Neural cell (in vitro differentiated cells): ENCODE measurements at regions not wholly inside any gene's neighbourhood (a gene's known extent, or its start where the extent isn't known, plus 50 kb on each side); places are given as distances from the start of the nearest gene placed in this dataset.
A peak's percentile ranks its signal among the peaks of the same experiment; 100 is the strongest.

ENCODE experiments used
- H2AFZ ChIP-seq: fragments of 200-600, 300-800 bp; sonication (generic), shearing (Covaris generic); 2 replicates; pipeline ENCODE4 v1.6.0; 2014; ENCODE audit warnings: low read depth, mild to moderate bottlenecking, antibody characterized with exemption, low read length, moderate library complexity
- H3F3A ChIP-seq: fragments of 200-600 bp; shearing (Covaris generic); 2 replicates; pipeline ENCODE4 v1.6.1; 2016; ENCODE audit warnings: mild to moderate bottlenecking, moderate library complexity, mixed read lengths, antibody characterized with exemption, low read length; ENCODE audit not compliant: insufficient read depth, poor library complexity, severe bottlenecking
- H3K27ac ChIP-seq: fragments of 200-600, 300-800 bp; sonication (generic), shearing (Covaris generic); 2 replicates; pipeline ENCODE4 v1.5.1; 2014; ENCODE audit warnings: mild to moderate bottlenecking, low read length, moderate library complexity
- H3K27me3 ChIP-seq: fragments of 300-800, 200-600 bp; sonication (generic), shearing (Covaris generic); 2 replicates; pipeline ENCODE4 v1.6.0; 2014; ENCODE audit warnings: mild to moderate bottlenecking, low read depth, low read length, moderate library complexity; ENCODE audit not compliant: insufficient read depth
- H3K36me3 ChIP-seq: fragments of 300-800, 200-600 bp; sonication (generic), shearing (Covaris generic); 2 replicates; pipeline ENCODE4 v1.5.1; 2014; ENCODE audit warnings: mild to moderate bottlenecking, antibody characterized with exemption, low read length, moderate library complexity; ENCODE audit not compliant: insufficient read depth
- H3K4me2 ChIP-seq: fragments of 300-800, 200-600 bp; sonication (generic), shearing (Covaris generic); 2 replicates; pipeline ENCODE4 v1.6.0; 2014; ENCODE audit warnings: mild to moderate bottlenecking, low read length
- H3K4me3 ChIP-seq: fragments of 300-800, 200-600 bp; sonication (generic), shearing (Covaris generic); 2 replicates; pipeline ENCODE4 v1.5.1; 2014; ENCODE audit warnings: mild to moderate bottlenecking, low read length, moderate library complexity
- H3K79me2 ChIP-seq: fragments of 200-600 bp; shearing (Covaris generic); replicated peaks from 2 replicates; pipeline ENCODE4 v1.6.0; 2014; ENCODE audit warnings: mild to moderate bottlenecking, low read length, moderate library complexity; ENCODE audit not compliant: insufficient read depth
- H3K9ac ChIP-seq: fragments of 300-800, 200-600 bp; sonication (generic), shearing (Covaris generic); 2 replicates; pipeline ENCODE4 v1.6.1; 2016; ENCODE audit warnings: mild to moderate bottlenecking, low read length, mixed read lengths
- H3K9me2 ChIP-seq: fragments of 200-600 bp; shearing (Covaris generic); 2 replicates; pipeline ENCODE4 v1.6.1; 2016; ENCODE audit warnings: mild to moderate bottlenecking, low read length, mixed read lengths; ENCODE audit not compliant: insufficient read depth
- H3K9me3 ChIP-seq: fragments of 200-600, 300-800 bp; sonication (generic), shearing (Covaris generic); 2 replicates; pipeline ENCODE4 v1.6.1; 2016; ENCODE audit warnings: mild to moderate bottlenecking, mixed run types, low read length, moderate library complexity, mixed read lengths
- H4K20me1 ChIP-seq: fragments of 200-600 bp; shearing (Covaris generic); 2 replicates; pipeline ENCODE4 v1.6.1; 2016; ENCODE audit warnings: mild to moderate bottlenecking, mixed run types; ENCODE audit not compliant: insufficient read depth
- CTCF ChIP-seq: fragments of 450-650 bp; IDR thresholded peaks from 2 replicates; pipeline ENCODE4 v1.5.1; 2014; ENCODE audit warnings: antibody characterized with exemption, mild to moderate bottlenecking, moderate library complexity; ENCODE audit not compliant: poor library complexity, severe bottlenecking
- EP300 ChIP-seq: fragments of 450-650 bp; conservative IDR thresholded peaks from 2 replicates; pipeline ENCODE4 v1.6.1; 2014; ENCODE audit warnings: antibody characterized with exemption, mild to moderate bottlenecking, moderate library complexity; ENCODE audit not compliant: poor library complexity, severe bottlenecking
- EZH2 ChIP-seq: fragments of 200-600, 300-800 bp; shearing (Covaris generic), sonication (generic); IDR thresholded peaks from 2 replicates; pipeline ENCODE4 v1.6.1; 2014; ENCODE audit warnings: antibody characterized with exemption, low read length, borderline replicate concordance, mild to moderate bottlenecking; ENCODE audit not compliant: insufficient read depth, poor library complexity, severe bottlenecking
- MXI1 ChIP-seq: fragments of 450-650 bp; conservative IDR thresholded peaks from 2 replicates; pipeline ENCODE4 v1.6.1; 2014; ENCODE audit warnings: antibody characterized with exemption, mild to moderate bottlenecking; ENCODE audit not compliant: poor library complexity, severe bottlenecking
- POLR2AphosphoS5 ChIP-seq: IDR thresholded peaks from 2 replicates; pipeline ENCODE4 v1.6.1; 2012
- RAD21 ChIP-seq: fragments of 450-650 bp; conservative IDR thresholded peaks from 2 replicates; pipeline ENCODE4 v1.6.1; 2014; ENCODE audit warnings: antibody characterized with exemption, mild to moderate bottlenecking, moderate library complexity
- REST ChIP-seq: IDR thresholded peaks from 2 replicates; pipeline ENCODE4 v1.6.1; 2012; ENCODE audit warnings: borderline replicate concordance
- SMC3 ChIP-seq: fragments of 450-650 bp; conservative IDR thresholded peaks from 2 replicates; pipeline ENCODE4 v1.6.1; 2014; ENCODE audit warnings: antibody characterized with exemption, mild to moderate bottlenecking, moderate library complexity; ENCODE audit not compliant: poor library complexity
- TAF1 ChIP-seq: IDR thresholded peaks from 2 replicates; pipeline ENCODE4 v1.6.1; 2012; ENCODE audit warnings: low read depth

GRCh38 chr6:3534599-3534998 is 77.7 kb upstream of the SLC22A23 start:
- Histone ChIP-seq H3K4me3 (peak overlapping the region; percentile 22), H3K9me2 (no peaks in the 10 kb centered on the region), H3K27ac (peak overlapping the region; percentile 72), H3K36me3 (no peaks in the 10 kb centered on the region), H3K9me3 (no peaks in the 10 kb centered on the region), H3F3A (no peaks in the 10 kb centered on the region), H3K79me2 (no peaks in the 10 kb centered on the region), H4K20me1 (no peaks in the 10 kb centered on the region), H3K4me2 (peak overlapping the region; percentile 21), H3K9ac (no peak overlapping the region), H2AFZ (no peak overlapping the region), H3K27me3 (no peaks in the 10 kb centered on the region)
- TF ChIP-seq EP300 = no peak
- no peak for TF ChIP-seq RAD21
- no peak for TF ChIP-seq CTCF
- no peak for TF ChIP-seq TAF1

GRCh38 chr6:3533981-3534380 is 77.1 kb upstream of the SLC22A23 start:
- H3K4me2 ChIP-seq = no peak overlapping the region
- H3F3A ChIP-seq = no peaks in the 10 kb centered on the region
- H3K27me3 ChIP-seq = no peaks in the 10 kb centered on the region
- H4K20me1 ChIP-seq = no peaks in the 10 kb centered on the region
- no peak overlapping the region for H3K9ac ChIP-seq
- no peaks in the 10 kb centered on the region for H3K9me2 ChIP-seq
- H2AFZ ChIP-seq = no peak overlapping the region
- no peak overlapping the region for H3K4me3 ChIP-seq
- H3K79me2 ChIP-seq = no peaks in the 10 kb centered on the region
- no peak for TF ChIP-seq EP300
- TF ChIP-seq SMC3 = no peak
- TF ChIP-seq POLR2AphosphoS5 = no peak
- TF ChIP-seq REST = no peak
- no peak for TF ChIP-seq CTCF
- no peak for TF ChIP-seq TAF1
- TF ChIP-seq EZH2 = no peak
- TF ChIP-seq MXI1 = no peak
- H3K27ac ChIP-seq = no peak overlapping the region
- no peaks in the 10 kb centered on the region for H3K36me3 ChIP-seq
- no peaks in the 10 kb centered on the region for H3K9me3 ChIP-seq
